Stimulated activated CD4-positive, alpha-beta T cell treated with anti-CD3 and anti-CD28 coated beads, Interleukin-15, amount 100 ng/mL, for 48 hours (primary cell): ENCODE measurements at regions not wholly inside any gene's neighbourhood (a gene's known extent, or its start where the extent isn't known, plus 50 kb on each side); places are given as distances from the start of the nearest gene placed in this dataset.

Source experiments
- DNase-seq, 2 donors: peaks; one replicate each; pipeline ENCODE4 v3.0.0-alpha.2; 2020; ENCODE audit warnings: low read depth in 2 of 2

DNA sequence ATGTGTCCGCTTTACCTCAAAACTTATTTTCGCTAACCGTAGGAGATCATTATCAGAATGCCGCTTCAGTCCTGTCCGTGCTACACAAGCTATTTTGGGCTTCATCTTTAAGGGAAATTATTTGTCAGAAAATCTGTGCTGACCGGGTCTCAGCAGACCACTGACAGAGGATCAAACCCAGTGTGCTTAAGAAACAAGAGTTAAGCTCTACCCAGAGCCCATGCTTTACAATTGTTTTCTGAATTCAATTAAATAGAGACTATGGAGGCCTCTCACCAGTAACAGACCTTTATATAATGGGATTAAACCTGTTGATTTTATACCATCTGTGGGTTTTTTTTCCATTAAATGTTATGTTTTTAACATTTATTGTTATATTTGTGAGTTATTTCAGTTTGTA lies 1956.7 kb upstream of the PIK3C3 start:
- no peak for DNase-seq

DNA sequence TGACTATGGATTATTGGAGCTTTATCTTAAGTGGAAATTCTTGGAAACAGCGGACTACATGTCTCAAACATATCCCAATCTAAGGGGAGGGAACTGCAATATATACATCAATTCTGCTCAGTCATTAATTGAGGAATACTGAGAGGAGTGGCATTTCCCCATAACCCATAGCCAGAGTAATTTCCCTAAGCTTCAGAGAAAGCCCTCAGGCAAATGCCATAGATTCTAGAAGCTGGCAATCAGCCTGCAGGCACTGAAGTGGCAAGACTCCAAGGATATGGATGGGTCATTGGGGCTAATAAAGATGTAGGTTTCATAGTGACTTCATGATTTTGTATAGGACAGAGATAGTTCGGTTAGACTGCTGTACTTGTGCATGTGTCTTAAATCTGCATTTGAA lies 1960.5 kb upstream of the PIK3C3 start:
- no peak for DNase-seq

DNA sequence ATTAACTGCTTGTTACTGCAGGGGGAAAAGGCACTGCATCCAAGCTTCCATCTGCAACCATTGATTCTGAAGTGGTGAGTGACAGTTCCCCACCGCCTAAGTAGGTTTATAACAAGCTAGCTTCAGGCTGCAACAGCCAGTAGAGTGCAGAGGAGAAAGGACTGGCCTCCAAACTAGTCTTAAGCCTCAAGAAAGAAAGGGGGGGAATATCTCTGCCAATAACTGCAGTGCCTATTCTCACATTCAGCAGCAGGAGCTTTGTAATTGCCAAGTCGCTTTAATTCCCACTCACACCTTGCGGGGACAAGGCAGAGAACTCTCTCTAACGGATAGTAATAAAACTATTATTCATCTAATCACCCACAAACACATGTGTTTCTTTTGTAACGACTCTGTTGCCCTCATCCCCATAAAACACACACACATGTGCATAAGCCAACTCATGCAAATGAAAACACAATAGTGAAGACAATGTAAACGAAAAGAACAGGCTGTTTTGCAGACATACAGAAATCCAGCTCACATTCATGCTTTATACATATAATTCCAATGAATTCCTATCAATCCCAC lies 1963.3 kb upstream of the PIK3C3 start:
- DNase-seq, result no peak

DNA sequence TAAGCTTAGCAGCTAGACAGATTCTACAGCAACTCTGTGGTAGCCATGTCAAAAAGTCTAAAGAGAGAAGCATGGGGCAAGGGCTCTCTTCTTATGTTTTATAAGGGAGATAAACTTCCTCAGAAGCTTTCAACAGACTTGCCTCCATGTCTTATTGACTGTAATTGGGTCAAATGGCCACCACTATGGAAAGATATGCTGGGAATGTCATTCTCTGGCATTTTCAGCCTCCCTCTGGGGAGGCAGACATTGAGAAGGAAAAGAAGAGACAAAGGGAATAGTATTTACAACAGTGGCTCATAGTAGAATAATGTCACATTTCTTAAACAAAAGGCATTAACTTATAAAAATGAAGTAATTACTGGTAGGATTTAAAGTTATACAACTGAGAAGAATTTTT lies 1964.5 kb upstream of the PIK3C3 start:
- DNase-seq, result no peak

- no peak for DNase-seq
Observed at GRCh38 chr18:39976771-39977170, 1978.3 kb upstream of the PIK3C3 start.

- DNase-seq, result no peak
Observed at GRCh38 chr18:39972521-39972920, 1982.5 kb upstream of the PIK3C3 start.

DNA sequence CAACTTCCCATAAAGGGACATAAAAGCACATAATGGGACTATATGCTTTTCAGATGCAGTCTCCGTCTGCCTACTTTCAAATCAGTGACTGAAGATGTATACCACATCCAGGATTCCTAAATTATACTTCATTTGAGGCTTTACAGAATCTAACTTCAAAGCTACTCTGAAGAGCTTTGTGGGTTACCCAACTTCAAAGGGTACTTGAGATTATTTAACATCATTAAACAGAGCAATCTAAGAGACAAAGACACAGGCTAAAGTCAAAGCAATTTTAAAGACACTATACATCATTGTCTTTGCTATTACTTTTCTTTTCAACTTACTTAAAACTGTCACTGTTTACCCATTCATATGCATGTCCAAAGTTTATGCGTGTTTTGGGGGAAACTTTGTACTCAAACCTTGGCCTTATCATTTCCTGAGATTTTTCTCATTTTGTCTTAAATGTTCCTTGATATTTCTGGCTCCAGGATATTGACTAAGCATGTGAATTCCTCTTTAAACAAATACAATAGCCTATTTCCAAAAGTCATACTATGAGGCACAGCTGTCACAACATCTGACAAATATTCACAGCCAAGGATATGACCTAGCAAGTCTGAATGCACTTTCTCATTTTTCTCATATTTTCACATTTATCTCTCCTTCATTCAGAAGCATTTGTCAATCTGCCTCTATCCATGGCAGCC lies 1985.1 kb upstream of the PIK3C3 start:
- DNase-seq, result no peak

DNA sequence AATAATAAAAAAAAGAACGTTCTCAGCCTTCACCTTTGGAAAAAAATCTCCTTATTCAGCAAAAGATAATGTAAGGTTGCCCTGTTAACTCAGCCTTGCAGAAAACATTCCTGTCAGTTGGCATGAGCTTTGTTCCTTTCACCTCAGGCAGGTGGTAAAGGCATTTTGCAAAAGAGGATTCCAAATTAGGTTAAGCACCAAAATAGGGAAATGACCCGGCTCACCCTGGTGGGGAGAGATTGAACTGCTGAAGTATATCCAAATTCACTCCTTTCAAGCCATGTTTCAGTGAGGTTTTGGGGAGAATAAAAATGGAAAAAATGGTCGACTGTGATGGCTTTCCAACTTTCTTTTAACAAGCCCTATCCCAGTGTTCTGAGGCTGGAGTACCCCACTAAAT lies 1988.8 kb upstream of the PIK3C3 start:
- DNase-seq, result no peak

DNA sequence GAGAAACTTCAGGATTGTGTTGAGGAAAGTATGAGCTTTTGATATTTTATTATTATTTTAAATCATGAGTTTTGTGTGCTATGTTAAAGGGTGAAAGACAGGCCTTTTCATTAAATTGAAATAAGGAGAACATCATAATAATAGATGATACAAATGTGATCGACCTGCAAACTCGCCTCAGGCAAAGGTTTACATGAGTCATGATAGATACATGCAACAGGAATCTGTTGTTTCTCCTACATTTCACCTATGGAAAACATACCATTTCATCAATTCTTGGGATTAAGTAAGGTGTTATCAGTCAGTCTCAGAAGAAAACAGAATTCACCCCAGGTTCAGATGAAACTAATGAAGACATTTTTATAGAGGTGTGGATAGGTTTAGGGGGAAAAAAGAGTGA lies 1992.5 kb upstream of the PIK3C3 start:
- no peak for DNase-seq

DNA sequence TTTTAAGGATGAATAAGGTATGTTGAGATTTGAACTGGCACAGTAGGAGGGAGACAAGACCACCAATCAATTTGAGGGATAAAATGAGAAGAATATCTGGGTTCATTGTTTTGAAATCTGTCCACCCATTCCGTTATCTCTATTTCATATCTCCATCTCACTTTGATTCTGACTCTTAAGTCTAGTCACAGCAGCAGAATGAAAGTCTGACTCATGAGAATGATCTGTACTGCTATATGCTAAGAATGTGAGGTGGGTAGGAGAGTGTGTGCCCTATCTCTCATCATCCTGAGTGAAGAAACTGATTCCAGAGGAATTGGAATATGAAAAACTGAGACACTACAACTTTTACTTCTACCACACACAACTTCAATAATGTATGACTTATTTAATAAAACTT lies 1994.5 kb upstream of the PIK3C3 start:
- DNase-seq, result no peak

GRCh38 chr18:39959839-39960238 lies 1995.2 kb upstream of the PIK3C3 start:
- no peak for DNase-seq

- DNase-seq, result no peak
Observed at GRCh38 chr18:39958876-39959275, 1996.2 kb upstream of the PIK3C3 start.

DNA sequence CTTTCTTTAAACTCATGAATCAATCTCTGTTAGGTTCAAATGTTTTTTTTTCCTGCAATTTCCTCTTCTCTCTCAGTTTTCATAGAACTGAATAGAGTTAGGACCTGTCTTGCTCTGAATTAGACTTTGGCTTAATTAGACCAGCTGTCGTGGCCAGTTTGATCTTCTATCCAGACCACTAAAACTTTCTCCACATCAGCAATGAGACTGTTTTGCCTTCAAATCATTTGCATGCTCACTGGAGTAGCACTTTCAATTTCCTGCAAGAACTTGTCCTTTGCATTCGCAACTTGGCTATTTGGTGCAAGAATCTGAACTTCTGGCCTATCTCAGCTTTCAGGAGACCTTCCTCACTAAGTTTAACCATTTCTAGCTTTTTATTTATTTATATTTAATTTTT lies 2002.2 kb upstream of the PIK3C3 start:
- no peak for DNase-seq

GRCh38 chr18:39951142-39951720 lies 2003.8 kb upstream of the PIK3C3 start:
- no peak for DNase-seq

DNA sequence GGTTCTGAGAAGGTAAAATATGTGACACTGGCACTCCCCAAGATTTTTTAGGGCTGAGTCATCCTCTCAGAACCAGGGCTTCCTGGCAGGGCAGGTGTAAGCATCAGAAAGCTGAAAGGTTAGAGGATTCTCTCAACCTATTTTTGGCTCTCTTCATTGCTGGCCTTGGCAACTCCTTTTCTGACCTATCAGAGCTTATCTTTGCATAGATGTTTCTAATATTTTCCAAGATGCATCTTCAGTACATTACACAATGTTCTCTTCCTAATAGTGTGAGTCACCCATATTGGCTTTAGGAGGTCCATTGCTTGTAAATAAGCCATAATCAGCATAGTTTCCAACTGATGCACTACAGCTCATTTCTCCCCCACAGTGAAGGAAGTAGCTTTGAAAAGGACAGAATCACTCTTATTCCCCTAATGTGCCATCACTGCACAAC lies 2008.4 kb upstream of the PIK3C3 start:
- no peak for DNase-seq

GRCh38 chr18:39945076-39945475 lies 2010.0 kb upstream of the PIK3C3 start:
- DNase-seq, result no peak

- DNase-seq, result no peak
Observed at GRCh38 chr18:39942702-39943101, 2012.3 kb upstream of the PIK3C3 start.

DNA sequence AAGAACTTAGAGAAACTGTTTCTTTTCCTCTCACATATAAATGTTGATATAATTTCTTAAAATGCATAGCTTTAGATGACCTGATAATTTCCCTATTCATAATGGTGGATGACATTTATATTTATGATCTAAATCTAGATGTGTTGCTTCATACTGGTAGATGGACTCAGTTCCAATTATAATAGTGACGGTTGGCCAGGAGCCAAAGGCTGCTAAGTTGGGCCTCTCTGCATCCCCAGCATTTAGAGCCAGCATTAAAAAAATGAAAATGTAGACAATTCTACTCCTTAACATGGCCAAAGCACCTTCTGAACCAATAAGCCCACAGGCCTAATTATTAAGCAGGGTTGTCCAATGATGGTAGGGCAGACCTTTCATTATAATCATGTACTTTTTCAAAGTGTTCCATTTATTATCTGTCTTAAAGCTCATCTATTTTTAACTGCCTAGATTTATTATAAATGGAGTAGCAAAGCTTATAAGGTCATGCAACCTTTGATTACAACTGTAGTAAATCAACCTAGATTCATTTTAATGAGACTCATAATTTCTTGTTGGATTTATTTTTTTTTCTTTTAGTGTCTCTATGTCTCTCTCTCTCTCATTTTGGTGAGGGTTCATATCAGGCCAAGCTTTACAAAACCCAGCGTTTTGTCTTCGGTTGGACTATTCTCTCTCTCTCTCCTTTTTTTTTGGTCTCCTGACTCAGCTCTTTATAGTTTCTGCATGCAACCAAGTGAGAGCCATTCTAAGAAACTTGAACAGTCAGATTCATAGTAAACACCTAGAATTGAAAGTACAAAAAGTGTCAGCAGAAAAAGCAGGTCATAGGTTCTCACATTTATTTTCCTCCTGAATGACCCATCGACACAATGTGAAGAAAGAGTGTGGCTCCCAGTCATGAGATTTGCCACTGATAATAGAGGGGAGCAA lies 2016.1 kb upstream of the PIK3C3 start:
- DNase-seq, result no peak

DNA sequence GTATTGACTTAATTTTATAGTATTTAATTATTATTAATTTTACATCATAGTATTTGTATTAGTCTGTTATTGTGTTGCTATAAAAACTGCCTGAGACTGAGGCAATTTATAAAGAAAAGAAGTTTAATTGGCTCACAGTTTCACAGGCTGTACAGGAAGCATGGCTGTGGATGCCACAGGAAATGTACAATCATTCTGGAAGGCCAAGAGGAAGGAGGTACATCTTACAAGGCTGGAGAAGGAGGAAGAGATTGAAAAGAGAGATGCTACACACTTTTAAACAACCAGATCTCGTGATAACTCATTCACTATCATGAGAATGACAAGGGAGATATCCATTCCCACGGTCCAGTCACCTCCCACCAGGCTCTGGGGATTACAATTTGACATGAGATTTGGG lies 2019.4 kb upstream of the PIK3C3 start:
- DNase-seq, result no peak

- no peak for DNase-seq
Observed at GRCh38 chr18:39918847-39919246, 2036.2 kb upstream of the PIK3C3 start.

DNA sequence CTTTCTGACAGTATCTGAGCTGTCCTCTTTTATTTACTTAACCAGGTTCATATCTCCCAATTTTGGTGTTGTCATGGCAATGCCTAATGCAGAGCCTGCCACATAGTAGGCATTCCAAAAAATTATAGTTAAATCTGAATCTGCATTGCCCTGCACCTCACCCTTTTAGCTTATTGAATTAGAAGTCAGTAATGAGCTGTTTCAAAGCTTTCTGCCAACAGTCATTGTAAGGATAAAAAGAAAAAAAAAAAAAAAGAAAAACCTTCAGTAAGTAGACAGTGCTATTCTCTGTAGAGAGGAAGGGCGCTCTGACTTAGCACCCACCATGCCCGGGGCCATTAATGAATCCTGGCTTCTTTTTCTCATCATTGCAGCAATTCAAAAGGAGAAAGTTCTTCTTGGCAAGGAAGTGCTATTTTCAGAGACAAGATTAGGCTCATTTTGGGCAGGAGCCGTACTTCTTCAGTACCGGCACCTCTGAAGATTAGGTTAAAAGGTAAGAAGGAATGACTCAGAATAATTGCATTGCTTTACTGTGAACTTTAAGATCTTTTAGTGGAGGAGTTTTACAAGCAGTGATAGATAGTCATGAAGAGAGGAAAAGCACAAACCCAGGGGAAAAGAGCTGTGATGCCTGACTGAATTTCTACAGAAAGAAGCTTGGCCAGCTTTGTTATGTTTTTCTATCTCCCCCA lies 2041.2 kb upstream of the PIK3C3 start:
- no peak for DNase-seq

- no peak for DNase-seq
Observed at GRCh38 chr18:39911716-39912115, 2043.3 kb upstream of the PIK3C3 start.
